Mucosa of rectum (tissue), 2 donors: ENCODE measurements at regions not wholly inside any gene's neighbourhood (a gene's known extent, or its start where the extent isn't known, plus 50 kb on each side); places are given as distances from the start of the nearest gene placed in this dataset.

Source experiments
- H3K27ac ChIP-seq, 2 donors: one replicate each; pipeline ENCODE4 v1.7.0; 2013; ENCODE audit warnings: inconsistent platforms in 2 of 2, low read depth in 2 of 2, low read length in 2 of 2
- H3K27me3 ChIP-seq, 2 donors: one replicate each; pipeline ENCODE4 v1.7.0; 2013; ENCODE audit warnings: low read length in 2 of 2; ENCODE audit not compliant: control insufficient read depth in 2 of 2, insufficient read depth in 2 of 2
- H3K36me3 ChIP-seq, 2 donors: one replicate each; pipeline ENCODE4 v1.7.0; 2013; ENCODE audit warnings: low read length in 2 of 2; ENCODE audit not compliant: control insufficient read depth in 2 of 2, insufficient read depth in 2 of 2
- H3K4me1 ChIP-seq, 2 donors: one replicate each; pipeline ENCODE4 v1.7.0; 2013; ENCODE audit warnings: low read length in 2 of 2, mild to moderate bottlenecking in 1 of 2; ENCODE audit not compliant: control insufficient read depth in 2 of 2, insufficient read depth in 2 of 2
- H3K4me3 ChIP-seq, 2 donors: one replicate each; pipeline ENCODE4 v1.7.0; 2013; ENCODE audit warnings: low read length in 2 of 2
- H3K9ac ChIP-seq, 2 donors: one replicate each; pipeline ENCODE4 v1.7.0; 2013; ENCODE audit warnings: low read length in 2 of 2, low read depth in 1 of 2, mild to moderate bottlenecking in 1 of 2
- H3K9me3 ChIP-seq, 2 donors: one replicate each; pipeline ENCODE4 v1.7.0; 2013; ENCODE audit warnings: low read length in 2 of 2; ENCODE audit not compliant: control insufficient read depth in 2 of 2
- donor health status: healthy.
- donor health status: Normal muscosa, but diverticular disease.

- Histone ChIP-seq H3K27me3 (no peaks in the 10 kb centered on the region), H3K9ac (no peak overlapping the region), H3K4me1 (no peaks in the 10 kb centered on the region), H3K9me3 (no peaks in the 10 kb centered on the region), H3K4me3 (no peak overlapping the region), H3K36me3 (no peaks in the 10 kb centered on the region), H3K27ac (no peak overlapping the region)
These were observed 252.4 kb upstream of the SLC39A10 start for GRCh38 chr2:195404651-195405050.

GRCh38 chr2:195396479-195396878, 260.5 kb upstream of the SLC39A10 start:
- H3K9me3 ChIP-seq = no peaks in the 10 kb centered on the region
- no peaks in the 10 kb centered on the region for H3K36me3 ChIP-seq

GRCh38 chr2:195395362-195395761, 261.7 kb upstream of the SLC39A10 start:
- Histone ChIP-seq H3K36me3 (no peaks in the 10 kb centered on the region), H3K9me3 (no peaks in the 10 kb centered on the region), H3K27ac (no peak overlapping the region), H3K4me3 (no peak overlapping the region), H3K4me1 (no peaks in the 10 kb centered on the region), H3K9ac (no peak overlapping the region), H3K27me3 (no peaks in the 10 kb centered on the region)

More at GRCh38 chr2:195396479-195396878, 260.5 kb upstream of the SLC39A10 start:
- no peak overlapping the region for H3K4me3 ChIP-seq
- H3K27me3 ChIP-seq = no peaks in the 10 kb centered on the region
- H3K4me1 ChIP-seq = no peaks in the 10 kb centered on the region
- no peak overlapping the region for H3K27ac ChIP-seq
- no peak overlapping the region for H3K9ac ChIP-seq

GRCh38 chr2:195392446-195393336, 264.3 kb upstream of the SLC39A10 start:
- Histone ChIP-seq H3K9me3 (no peaks in the 10 kb centered on the region), H3K4me3 (no peak overlapping the region), H3K9ac (no peak overlapping the region), H3K36me3 (no peaks in the 10 kb centered on the region), H3K4me1 (no peaks in the 10 kb centered on the region), H3K27ac (no peak overlapping the region), H3K27me3 (no peaks in the 10 kb centered on the region)

GRCh38 chr2:195390686-195391321, 266.2 kb upstream of the SLC39A10 start:
- Histone ChIP-seq H3K4me1 (no peaks in the 10 kb centered on the region), H3K27me3 (no peaks in the 10 kb centered on the region), H3K27ac (no peak overlapping the region), H3K9me3 (no peaks in the 10 kb centered on the region), H3K9ac (no peak overlapping the region), H3K4me3 (no peak overlapping the region), H3K36me3 (no peaks in the 10 kb centered on the region)

GRCh38 chr2:195388028-195388427, 269.0 kb upstream of the SLC39A10 start:
- Histone ChIP-seq H3K27me3 (no peaks in the 10 kb centered on the region), H3K4me3 (no peak overlapping the region), H3K27ac (no peak overlapping the region), H3K9me3 (no peaks in the 10 kb centered on the region), H3K4me1 (no peaks in the 10 kb centered on the region), H3K36me3 (no peaks in the 10 kb centered on the region), H3K9ac (no peak overlapping the region)

GRCh38 chr2:195382186-195382585, 274.8 kb upstream of the SLC39A10 start:
- no peak overlapping the region for H3K27ac ChIP-seq
- H3K36me3 ChIP-seq = no peaks in the 10 kb centered on the region
- H3K9me3 ChIP-seq = no peaks in the 10 kb centered on the region
- no peak overlapping the region for H3K9ac ChIP-seq
- H3K27me3 ChIP-seq = no peaks in the 10 kb centered on the region
- H3K4me3 ChIP-seq = no peak overlapping the region
- H3K4me1 ChIP-seq = no peaks in the 10 kb centered on the region

- Histone ChIP-seq H3K4me1 (no peaks in the 10 kb centered on the region), H3K27me3 (no peaks in the 10 kb centered on the region), H3K4me3 (no peak overlapping the region), H3K9me3 (no peaks in the 10 kb centered on the region), H3K36me3 (no peaks in the 10 kb centered on the region), H3K27ac (no peak overlapping the region), H3K9ac (no peak overlapping the region)
These were observed 286.7 kb upstream of the SLC39A10 start for GRCh38 chr2:195370167-195370943.

GRCh38 chr2:195369218-195369587, 287.8 kb upstream of the SLC39A10 start:
- Histone ChIP-seq H3K4me3 (no peak overlapping the region), H3K36me3 (no peaks in the 10 kb centered on the region), H3K9ac (no peak overlapping the region), H3K27me3 (no peaks in the 10 kb centered on the region), H3K4me1 (no peaks in the 10 kb centered on the region), H3K9me3 (no peaks in the 10 kb centered on the region), H3K27ac (no peak overlapping the region)
